Fibroblast of lung (primary cell): ENCODE measurements at regions not wholly inside any gene's neighbourhood (a gene's known extent, or its start where the extent isn't known, plus 50 kb on each side); places are given as distances from the start of the nearest gene placed in this dataset.

Experiments used
- DNase-seq, 2 donors: peaks; one replicate each; pipeline versions ENCODE4 v3.0.0 to v3.0.0-alpha.2; 2010; ENCODE audit warnings: low read depth in 2 of 2
- H2AFZ ChIP-seq: 2 replicates; pipeline ENCODE4 v1.5.1; 2012; ENCODE audit warnings: low read length, control low read depth, inconsistent platforms
- H3K27ac ChIP-seq: 2 replicates; pipeline ENCODE4 v1.5.1; 2011; ENCODE audit warnings: low read length, control low read depth; ENCODE audit not compliant: insufficient read depth
- H3K27me3 ChIP-seq: 2 replicates; pipeline ENCODE4 v1.5.1; 2011; ENCODE audit warnings: mild to moderate bottlenecking, low read length; ENCODE audit not compliant: control insufficient read depth, insufficient read depth
- H3K36me3 ChIP-seq: 2 replicates; pipeline ENCODE4 v1.5.1; 2011; ENCODE audit warnings: low read length; ENCODE audit not compliant: control insufficient read depth, insufficient read depth
- H3K4me1 ChIP-seq: 2 replicates; pipeline ENCODE4 v1.5.1; 2011; ENCODE audit warnings: low read length; ENCODE audit not compliant: control insufficient read depth, insufficient read depth; ENCODE audit errors: extremely low read depth
- H3K4me2 ChIP-seq: 2 replicates; pipeline ENCODE4 v1.5.1; 2011; ENCODE audit warnings: low read length, control low read depth; ENCODE audit not compliant: insufficient read depth; ENCODE audit errors: extremely low read depth
- H3K4me3 ChIP-seq, 4 experiments: fragments of 200-600 bp in 1 of 4; sonication (generic) in 1 of 4; replicated peaks in 1 of 4; 2 replicates each; pipeline ENCODE4 v1.5.1; 2011 to 2016; ENCODE audit warnings: low read length in 4 of 4, low read depth in 3 of 4, mild to moderate bottlenecking in 3 of 4, control low read depth in 2 of 4, inconsistent platforms in 1 of 4, mixed read lengths in 1 of 4; ENCODE audit not compliant: insufficient read depth in 1 of 4; ENCODE audit errors: control extremely low read depth in 1 of 4
- H3K79me2 ChIP-seq: 2 replicates; pipeline ENCODE4 v1.5.1; 2012; ENCODE audit warnings: mild to moderate bottlenecking, low read length, inconsistent platforms; ENCODE audit not compliant: control insufficient read depth, insufficient read depth
- H3K9ac ChIP-seq: 2 replicates; pipeline ENCODE4 v1.5.1; 2011; ENCODE audit warnings: mild to moderate bottlenecking, low read length, control low read depth; ENCODE audit not compliant: insufficient read depth
- H3K9me3 ChIP-seq: 2 replicates; pipeline ENCODE4 v1.5.1; 2012; ENCODE audit warnings: low read depth, low read length; ENCODE audit not compliant: control insufficient read depth, insufficient read depth
- H4K20me1 ChIP-seq: 2 replicates; pipeline ENCODE4 v1.5.1; 2011; ENCODE audit warnings: low read length; ENCODE audit not compliant: control insufficient read depth, insufficient read depth; ENCODE audit errors: extremely low read depth
- CTCF ChIP-seq, 2 donors: IDR thresholded peaks in 1 of 2; conservative IDR thresholded peaks in 1 of 2; 1 replicate in 1 of 2; 2 replicates in 1 of 2; pipeline ENCODE4 v1.5.1; 2011 to 2012; ENCODE audit warnings: low read length in 2 of 2, control low read depth in 1 of 2, inconsistent platforms in 1 of 2, low read depth in 1 of 2, mild to moderate bottlenecking in 1 of 2
- EZH2 ChIP-seq: IDR thresholded peaks from 2 replicates; pipeline ENCODE4 v1.5.1; 2012; ENCODE audit warnings: low read length, control low read depth, mild to moderate bottlenecking; ENCODE audit errors: missing control alignments

- no peaks in the 10 kb centered on the region for H4K20me1 ChIP-seq
- no peak overlapping the region for H2AFZ ChIP-seq
- H3K36me3 ChIP-seq: no peaks in the 10 kb centered on the region
- no peaks in the 10 kb centered on the region for H3K4me1 ChIP-seq
- DNase-seq: no peak
- H3K4me2 ChIP-seq: no peak overlapping the region
- H3K79me2 ChIP-seq: no peaks in the 10 kb centered on the region
- no peak overlapping the region for H3K27ac ChIP-seq
- H3K4me3 ChIP-seq: no peak overlapping the region
- H3K9me3 ChIP-seq: no peaks in the 10 kb centered on the region
- no peak for TF ChIP-seq EZH2
- no peak overlapping the region for H3K9ac ChIP-seq
- H3K27me3 ChIP-seq: no peaks in the 10 kb centered on the region
These were observed 326.2 kb upstream of the PLXNA2 start for GRCh38 chr1:208570362-208570761.

GRCh38 chr1:208576425-208576824, 332.2 kb upstream of the PLXNA2 start:
- H3K4me3 ChIP-seq: no peak overlapping the region
- no peaks in the 10 kb centered on the region for H3K36me3 ChIP-seq
- H3K9me3 ChIP-seq: no peaks in the 10 kb centered on the region
- no peaks in the 10 kb centered on the region for H3K27me3 ChIP-seq
- H2AFZ ChIP-seq: no peak overlapping the region
- no peaks in the 10 kb centered on the region for H3K79me2 ChIP-seq
- TF ChIP-seq EZH2 (no peak), CTCF (conservative IDR thresholded peaks at IDR 0.05 in 1 of 2, IDR thresholded peaks at IDR 0.05 in 1 of 2; ENCODE audit: low read depth in 1 of 2, low read length in 2 of 2) (no peak)
- H3K4me2 ChIP-seq: no peak overlapping the region
- no peaks in the 10 kb centered on the region for H4K20me1 ChIP-seq
- H3K27ac ChIP-seq: no peak overlapping the region
- H3K4me1 ChIP-seq: no peaks in the 10 kb centered on the region
- DNase-seq: no peak
- H3K9ac ChIP-seq: no peak overlapping the region

- H3K4me2 ChIP-seq: no peak overlapping the region
- H4K20me1 ChIP-seq: no peaks in the 10 kb centered on the region
- no peaks in the 10 kb centered on the region for H3K27me3 ChIP-seq
- H3K36me3 ChIP-seq: no peaks in the 10 kb centered on the region
- DNase-seq: no peak
- no peaks in the 10 kb centered on the region for H3K4me1 ChIP-seq
- no peak overlapping the region for H3K4me3 ChIP-seq
- H3K79me2 ChIP-seq: no peaks in the 10 kb centered on the region
- H3K9me3 ChIP-seq: no peaks in the 10 kb centered on the region
- no peak overlapping the region for H2AFZ ChIP-seq
- H3K27ac ChIP-seq: no peak overlapping the region
- H3K9ac ChIP-seq: no peak overlapping the region
- TF ChIP-seq CTCF (conservative IDR thresholded peaks at IDR 0.05 in 1 of 2, IDR thresholded peaks at IDR 0.05 in 1 of 2; ENCODE audit: low read depth in 1 of 2, low read length in 2 of 2) (no peak), EZH2 (no peak)
These were observed 333.3 kb upstream of the PLXNA2 start for GRCh38 chr1:208577381-208577905.
